SU-DHL-6 (cell line): ENCODE measurements at regions not wholly inside any gene's neighbourhood (a gene's known extent, or its start where the extent isn't known, plus 50 kb on each side); places are given as distances from the start of the nearest gene placed in this dataset.

ENCODE experiments used
- EZH2phosphoT487 ChIP-seq: fragments of 200-600 bp; sonication (generic), shearing (Covaris generic); conservative IDR thresholded peaks from 2 replicates; pipeline ENCODE4 v1.6.1; 2018; ENCODE audit warnings: mild to moderate bottlenecking, antibody characterized with exemption, low read length, moderate library complexity, mixed read lengths
- TF ChIP-seq, protein P1 (sequence below): fragments of 200-600 bp; sonication (generic); IDR thresholded peaks from one replicate; pipeline ENCODE4 v1.5.1; 2017; ENCODE audit warnings: antibody characterized with exemption, mild to moderate bottlenecking, low read length, moderate library complexity; ENCODE audit not compliant: insufficient read depth, poor library complexity, severe bottlenecking

DNA sequence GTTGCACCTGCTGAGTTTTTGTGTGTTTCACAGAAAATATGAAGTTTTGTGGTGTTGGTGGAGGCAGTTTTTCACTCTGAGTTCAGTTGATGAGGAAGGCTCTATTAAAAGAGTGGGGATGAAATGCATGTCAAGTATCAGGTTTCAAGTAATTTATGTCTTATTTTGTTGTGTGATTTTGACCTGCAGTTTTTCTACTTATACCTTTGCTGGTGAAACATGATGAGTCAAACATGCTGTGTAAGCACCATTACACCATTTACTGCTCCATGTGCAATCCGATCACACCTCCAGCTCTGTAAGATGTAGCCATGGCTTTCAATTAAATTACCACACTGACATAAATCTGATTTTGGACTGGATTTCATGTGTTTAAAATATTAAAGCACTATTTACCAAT lies 174.5 kb upstream of the ZEB2 start:
- TF ChIP-seq, protein P1, sequence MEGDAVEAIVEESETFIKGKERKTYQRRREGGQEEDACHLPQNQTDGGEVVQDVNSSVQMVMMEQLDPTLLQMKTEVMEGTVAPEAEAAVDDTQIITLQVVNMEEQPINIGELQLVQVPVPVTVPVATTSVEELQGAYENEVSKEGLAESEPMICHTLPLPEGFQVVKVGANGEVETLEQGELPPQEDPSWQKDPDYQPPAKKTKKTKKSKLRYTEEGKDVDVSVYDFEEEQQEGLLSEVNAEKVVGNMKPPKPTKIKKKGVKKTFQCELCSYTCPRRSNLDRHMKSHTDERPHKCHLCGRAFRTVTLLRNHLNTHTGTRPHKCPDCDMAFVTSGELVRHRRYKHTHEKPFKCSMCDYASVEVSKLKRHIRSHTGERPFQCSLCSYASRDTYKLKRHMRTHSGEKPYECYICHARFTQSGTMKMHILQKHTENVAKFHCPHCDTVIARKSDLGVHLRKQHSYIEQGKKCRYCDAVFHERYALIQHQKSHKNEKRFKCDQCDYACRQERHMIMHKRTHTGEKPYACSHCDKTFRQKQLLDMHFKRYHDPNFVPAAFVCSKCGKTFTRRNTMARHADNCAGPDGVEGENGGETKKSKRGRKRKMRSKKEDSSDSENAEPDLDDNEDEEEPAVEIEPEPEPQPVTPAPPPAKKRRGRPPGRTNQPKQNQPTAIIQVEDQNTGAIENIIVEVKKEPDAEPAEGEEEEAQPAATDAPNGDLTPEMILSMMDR = no peak
- TF ChIP-seq EZH2phosphoT487 = no peak
